NCI-H748 (cell line): ENCODE measurements at regions not wholly inside any gene's neighbourhood (a gene's known extent, or its start where the extent isn't known, plus 50 kb on each side); places are given as distances from the start of the nearest gene placed in this dataset.

Experiments
- DNase-seq: peaks from one replicate; lab custom pipeline; 2025; ENCODE audit not compliant: unreplicated experiment; lab: John Stamatoyannopoulos, UW

- DNase-seq: no peak
Observed at GRCh38 chr17:55829995-55830612, 79.3 kb downstream of the PCTP start.

- DNase-seq: peak; percentile 19
Observed at GRCh38 chr17:55830699-55831471, 80.0 kb downstream of the PCTP start.

- no peak for DNase-seq
Observed at GRCh38 chr17:55833306-55833705, 82.5 kb downstream of the PCTP start.

GRCh38 chr17:55842405-55843158 is 91.7 kb downstream of the PCTP start:
- DNase-seq: no peak

- no peak for DNase-seq
Observed at GRCh38 chr17:55843785-55844184, 92.9 kb downstream of the PCTP start.

GRCh38 chr17:55845385-55845784 is 94.5 kb downstream of the PCTP start:
- peak; percentile 33 for DNase-seq

- no peak for DNase-seq
Observed at GRCh38 chr17:55846745-55847144, 95.9 kb downstream of the PCTP start.

GRCh38 chr17:55852734-55853133 is 101.9 kb downstream of the PCTP start:
- DNase-seq: no peak

GRCh38 chr17:55859301-55859795 is 108.5 kb downstream of the PCTP start:
- no peak for DNase-seq

GRCh38 chr17:55865072-55865762 is 114.4 kb downstream of the PCTP start:
- no peak for DNase-seq

- DNase-seq: no peak
Observed at GRCh38 chr17:55870044-55870443, 119.2 kb downstream of the PCTP start.

- no peak for DNase-seq
Observed at GRCh38 chr17:55872374-55872773, 121.5 kb downstream of the PCTP start.

- DNase-seq: no peak
Observed at GRCh38 chr17:55873017-55873758, 122.3 kb downstream of the PCTP start.

- no peak for DNase-seq
Observed at GRCh38 chr17:55883149-55883548, 132.3 kb downstream of the PCTP start.

GRCh38 chr17:55887531-55887930 is 136.7 kb downstream of the PCTP start:
- no peak for DNase-seq

GRCh38 chr17:55889271-55889670 is 138.4 kb downstream of the PCTP start:
- no peak for DNase-seq

- no peak for DNase-seq
Observed at GRCh38 chr17:55895112-55895759, 144.4 kb downstream of the PCTP start.

- no peak for DNase-seq
Observed at GRCh38 chr17:55897301-55897700, 146.4 kb downstream of the PCTP start.

GRCh38 chr17:55898195-55898594 is 147.3 kb downstream of the PCTP start:
- DNase-seq: no peak

- DNase-seq: no peak
Observed at GRCh38 chr17:55900188-55900587, 149.3 kb downstream of the PCTP start.
